Neural progenitor cell (in vitro differentiated cells): ENCODE measurements at regions not wholly inside any gene's neighbourhood (a gene's known extent, or its start where the extent isn't known, plus 50 kb on each side); places are given as distances from the start of the nearest gene placed in this dataset.
A peak's percentile ranks its signal among the peaks of the same experiment; 100 is the strongest.

Source experiments
- DNase-seq: peaks from one replicate; pipeline ENCODE4 v3.0.0-alpha.2; 2016; ENCODE audit warnings: low spot score
- H2AFZ ChIP-seq: fragments of 200-600 bp; sonication (generic); replicated peaks from 2 replicates; pipeline ENCODE4 v1.6.1; 2016; ENCODE audit warnings: antibody characterized with exemption
- H3F3A ChIP-seq: fragments of 200-600 bp; sonication (generic); 2 replicates; pipeline ENCODE4 v1.6.1; 2016; ENCODE audit warnings: antibody characterized with exemption, low read depth
- H3K27ac ChIP-seq: fragments of 200-600 bp; sonication (generic); 2 replicates; pipeline ENCODE4 v1.5.1; 2016; ENCODE audit warnings: mild to moderate bottlenecking
- H3K27me3 ChIP-seq: fragments of 200-600 bp; sonication (generic); 2 replicates; pipeline ENCODE4 v1.6.1; 2016; ENCODE audit warnings: mild to moderate bottlenecking, moderate library complexity
- H3K36me3 ChIP-seq: fragments of 200-600 bp; sonication (generic); 2 replicates; pipeline ENCODE4 v1.5.1; 2016
- H3K4me1 ChIP-seq: fragments of 200-600 bp; sonication (generic); 2 replicates; pipeline ENCODE4 v1.6.1; 2016; ENCODE audit warnings: mixed run types
- H3K4me2 ChIP-seq: fragments of 200-600 bp; sonication (generic); 2 replicates; pipeline ENCODE4 v1.6.1; 2016
- H3K4me3 ChIP-seq: fragments of 200-600 bp; sonication (generic); 2 replicates; pipeline ENCODE4 v1.5.1; 2016
- H3K79me2 ChIP-seq: fragments of 200-600 bp; sonication (generic); 2 replicates; pipeline ENCODE4 v1.6.1; 2016; ENCODE audit warnings: low read depth
- H3K9ac ChIP-seq: fragments of 200-600 bp; sonication (generic); 2 replicates; pipeline ENCODE4 v1.6.1; 2016
- H3K9me3 ChIP-seq: fragments of 200-600 bp; sonication (generic); 2 replicates; pipeline ENCODE4 v1.5.1; 2016; ENCODE audit warnings: low read depth
- H4K20me1 ChIP-seq: fragments of 200-600 bp; sonication (generic); 2 replicates; pipeline ENCODE4 v1.6.1; 2016; ENCODE audit warnings: low read depth
- H3K27ac Mint-ChIP-seq: 3 replicates; pipeline ENCODE4 v1.8.0; 2021; ENCODE audit warnings: mixed read lengths
- H3K27me3 Mint-ChIP-seq: 2 replicates; pipeline ENCODE4 v1.8.0; 2022; ENCODE audit warnings: low read depth, mild to moderate bottlenecking, inconsistent platforms, moderate library complexity, mixed read lengths; ENCODE audit not compliant: insufficient read depth
- H3K36me3 Mint-ChIP-seq: 3 replicates; pipeline ENCODE4 v1.8.0; 2021; ENCODE audit warnings: mixed read lengths
- H3K4me1 Mint-ChIP-seq: 3 replicates; pipeline ENCODE4 v1.8.0; 2021; ENCODE audit warnings: mixed read lengths
- H3K4me3 Mint-ChIP-seq: 3 replicates; pipeline ENCODE4 v1.8.0; 2021; ENCODE audit warnings: mild to moderate bottlenecking, moderate library complexity, mixed read lengths
- H3K9me3 Mint-ChIP-seq: 3 replicates; pipeline ENCODE4 v1.8.0; 2020; ENCODE audit warnings: mixed read lengths
- EZH2 ChIP-seq: fragments of 200-600 bp; sonication (generic); IDR thresholded peaks from 2 replicates; pipeline ENCODE4 v1.6.1; 2017; ENCODE audit warnings: antibody characterized with exemption, mild to moderate bottlenecking, moderate library complexity
- EZH2phosphoT487 ChIP-seq: fragments of 200-600 bp; sonication (generic); IDR thresholded peaks from 2 replicates; pipeline ENCODE4 v1.6.1; 2017; ENCODE audit warnings: antibody characterized with exemption
- TF ChIP-seq, protein P1 (sequence below): fragments of 200-600 bp; sonication (generic); IDR thresholded peaks from 2 replicates; pipeline ENCODE4 v1.5.1; 2017; ENCODE audit warnings: antibody characterized with exemption, mild to moderate bottlenecking

DNA sequence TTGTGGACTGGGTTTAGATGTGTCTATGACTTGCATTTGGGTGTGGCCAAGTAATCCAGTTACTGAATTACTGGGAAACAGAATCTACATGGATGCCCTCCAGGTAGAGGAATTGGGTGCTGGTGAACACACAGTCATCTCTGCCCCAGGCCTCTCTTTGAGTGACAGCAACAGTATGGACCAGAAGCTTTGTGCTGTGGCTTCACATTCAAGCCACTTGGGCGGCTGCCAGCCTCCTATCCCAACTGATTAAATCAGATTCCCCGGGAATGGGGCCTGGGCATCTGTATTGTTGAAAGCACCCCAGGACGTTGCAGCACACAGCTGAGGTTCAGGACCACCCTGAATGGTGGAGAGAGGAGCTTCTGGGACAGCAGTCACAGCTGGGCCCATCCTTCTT, 144.6 kb downstream of the DHX35 start:
- H3K79me2 ChIP-seq, result no peaks in the 10 kb centered on the region
- no peak overlapping the region for H2AFZ ChIP-seq
- no peak for DNase-seq
- Mint-ChIP-seq H3K4me3 (no peak overlapping the region), H3K4me1 (peaks cover 5% of the 10 kb centered on the region), H3K27me3 (peaks cover 13% of the 10 kb centered on the region), H3K36me3 (no peaks in the 10 kb centered on the region), H3K9me3 (peaks cover 9% of the 10 kb centered on the region), H3K27ac (no peak overlapping the region)
- no peak overlapping the region for H3K9ac ChIP-seq
- no peaks in the 10 kb centered on the region for H3K9me3 ChIP-seq
- no peak overlapping the region for H3K4me2 ChIP-seq
- H3K36me3 ChIP-seq, result no peaks in the 10 kb centered on the region
- no peaks in the 10 kb centered on the region for H4K20me1 ChIP-seq
- no peaks in the 10 kb centered on the region for H3K27me3 ChIP-seq
- peaks cover 13% of the 10 kb centered on the region for H3F3A ChIP-seq
- no peak overlapping the region for H3K4me3 ChIP-seq
- no peak for TF ChIP-seq EZH2
- TF ChIP-seq, protein P1, sequence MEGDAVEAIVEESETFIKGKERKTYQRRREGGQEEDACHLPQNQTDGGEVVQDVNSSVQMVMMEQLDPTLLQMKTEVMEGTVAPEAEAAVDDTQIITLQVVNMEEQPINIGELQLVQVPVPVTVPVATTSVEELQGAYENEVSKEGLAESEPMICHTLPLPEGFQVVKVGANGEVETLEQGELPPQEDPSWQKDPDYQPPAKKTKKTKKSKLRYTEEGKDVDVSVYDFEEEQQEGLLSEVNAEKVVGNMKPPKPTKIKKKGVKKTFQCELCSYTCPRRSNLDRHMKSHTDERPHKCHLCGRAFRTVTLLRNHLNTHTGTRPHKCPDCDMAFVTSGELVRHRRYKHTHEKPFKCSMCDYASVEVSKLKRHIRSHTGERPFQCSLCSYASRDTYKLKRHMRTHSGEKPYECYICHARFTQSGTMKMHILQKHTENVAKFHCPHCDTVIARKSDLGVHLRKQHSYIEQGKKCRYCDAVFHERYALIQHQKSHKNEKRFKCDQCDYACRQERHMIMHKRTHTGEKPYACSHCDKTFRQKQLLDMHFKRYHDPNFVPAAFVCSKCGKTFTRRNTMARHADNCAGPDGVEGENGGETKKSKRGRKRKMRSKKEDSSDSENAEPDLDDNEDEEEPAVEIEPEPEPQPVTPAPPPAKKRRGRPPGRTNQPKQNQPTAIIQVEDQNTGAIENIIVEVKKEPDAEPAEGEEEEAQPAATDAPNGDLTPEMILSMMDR, result no peak
- no peak for TF ChIP-seq EZH2phosphoT487
- peaks cover 28% of the 10 kb centered on the region for H3K4me1 ChIP-seq
- no peak overlapping the region for H3K27ac ChIP-seq

DNA sequence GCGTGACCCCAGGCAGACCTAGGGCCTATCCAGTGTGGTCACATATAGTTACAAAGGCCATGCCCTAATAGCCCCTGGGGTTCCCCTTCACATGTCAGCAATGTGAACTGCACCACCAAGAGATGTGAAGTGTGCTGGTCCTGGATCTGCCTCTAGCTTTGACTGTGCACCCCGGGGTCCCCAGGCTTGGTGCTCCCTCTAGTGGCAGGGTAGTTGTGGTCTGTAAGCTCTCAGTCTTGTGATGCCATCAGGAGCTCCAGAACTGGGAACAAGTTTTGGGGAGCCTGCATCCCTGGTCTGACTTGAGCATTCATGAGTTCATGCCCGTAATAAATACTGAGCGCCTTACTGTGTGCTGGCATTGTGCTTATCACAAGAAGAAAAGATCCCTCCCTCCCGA, 143.4 kb downstream of the DHX35 start:
- TF ChIP-seq EZH2phosphoT487 (no peak), EZH2 (no peak)
- TF ChIP-seq, protein P1, result peak; percentile 13
- Histone ChIP-seq H3K27ac (no peak overlapping the region), H3K9ac (no peak overlapping the region), H4K20me1 (no peaks in the 10 kb centered on the region), H3K27me3 (no peaks in the 10 kb centered on the region), H3K9me3 (no peaks in the 10 kb centered on the region), H3K36me3 (no peaks in the 10 kb centered on the region), H3K4me1 (peaks cover 19% of the 10 kb centered on the region), H2AFZ (no peak overlapping the region), H3F3A (peaks cover 3% of the 10 kb centered on the region), H3K4me3 (no peak overlapping the region), H3K4me2 (no peak overlapping the region), H3K79me2 (no peaks in the 10 kb centered on the region)
- no peak overlapping the region for H3K4me3 Mint-ChIP-seq
- H3K27me3 Mint-ChIP-seq, result peaks cover 6% of the 10 kb centered on the region
- no peaks in the 10 kb centered on the region for H3K36me3 Mint-ChIP-seq
- no peak for DNase-seq
- H3K4me1 Mint-ChIP-seq, result peaks cover under 1% of the 10 kb centered on the region
- H3K9me3 Mint-ChIP-seq, result peaks cover 9% of the 10 kb centered on the region
- H3K27ac Mint-ChIP-seq, result no peak overlapping the region

DNA sequence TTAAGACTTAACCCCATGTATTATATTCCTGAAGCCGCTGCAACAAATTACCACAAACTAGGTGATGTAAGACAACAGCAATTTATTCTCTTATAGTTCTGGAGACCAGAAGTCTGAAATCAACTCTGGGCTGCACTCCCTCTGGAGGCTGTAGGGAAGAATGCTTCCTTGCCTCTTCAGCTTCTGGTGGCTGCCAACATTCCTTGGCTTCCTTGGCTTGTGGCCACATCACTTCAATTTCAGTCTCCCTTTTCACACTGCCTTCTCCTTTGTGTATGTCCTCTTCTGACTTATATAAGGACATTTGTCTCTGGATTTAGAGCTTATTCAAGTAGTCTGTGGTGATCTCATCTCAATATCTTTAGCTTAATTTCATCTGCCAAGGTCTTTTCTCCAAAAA, 141.6 kb downstream of the DHX35 start:
- no peaks in the 10 kb centered on the region for H3K9me3 ChIP-seq
- no peak overlapping the region for H2AFZ ChIP-seq
- no peaks in the 10 kb centered on the region for H3K79me2 ChIP-seq
- H3K9ac ChIP-seq, result no peak overlapping the region
- DNase-seq, result no peak
- H3K4me2 ChIP-seq, result no peak overlapping the region
- H3K27ac Mint-ChIP-seq, result no peak overlapping the region
- no peak for TF ChIP-seq EZH2
- TF ChIP-seq, protein P1, result no peak
- TF ChIP-seq EZH2phosphoT487, result no peak
- H3K36me3 Mint-ChIP-seq, result no peaks in the 10 kb centered on the region
- H3K36me3 ChIP-seq, result no peaks in the 10 kb centered on the region
- H3K27ac ChIP-seq, result no peak overlapping the region
- H3K4me1 Mint-ChIP-seq, result no peaks in the 10 kb centered on the region
- H4K20me1 ChIP-seq, result no peaks in the 10 kb centered on the region
- no peak overlapping the region for H3K4me3 ChIP-seq
- H3K9me3 Mint-ChIP-seq, result peaks cover 9% of the 10 kb centered on the region
- H3K4me1 ChIP-seq, result peaks cover 3% of the 10 kb centered on the region
- H3F3A ChIP-seq, result no peaks in the 10 kb centered on the region
- no peaks in the 10 kb centered on the region for H3K27me3 ChIP-seq
- H3K4me3 Mint-ChIP-seq, result no peak overlapping the region
- H3K27me3 Mint-ChIP-seq, result peaks cover 6% of the 10 kb centered on the region

DNA sequence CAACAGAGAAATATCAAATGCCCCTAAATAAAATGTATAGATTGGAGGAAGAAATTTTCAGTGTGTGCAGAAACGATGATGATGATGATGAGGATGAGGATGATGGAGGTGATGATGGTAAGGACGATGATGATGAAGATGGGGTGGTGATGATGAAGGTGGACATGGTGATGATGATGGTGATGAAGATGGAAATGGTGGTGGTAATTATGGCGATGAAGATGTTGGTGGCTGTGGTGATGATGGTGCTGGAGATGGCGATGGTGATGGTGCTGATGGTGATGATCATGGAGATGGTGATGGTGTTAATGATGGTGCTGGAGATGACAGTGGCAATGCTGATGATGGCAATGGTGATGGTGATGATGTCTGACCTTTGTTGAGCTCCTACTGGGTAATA, 141.2 kb downstream of the DHX35 start:
- no peaks in the 10 kb centered on the region for H3K79me2 ChIP-seq
- H4K20me1 ChIP-seq, result no peaks in the 10 kb centered on the region
- Mint-ChIP-seq H3K27me3 (peaks cover 6% of the 10 kb centered on the region), H3K4me1 (peaks cover 1% of the 10 kb centered on the region), H3K36me3 (no peaks in the 10 kb centered on the region), H3K9me3 (peaks cover 9% of the 10 kb centered on the region), H3K4me3 (no peak overlapping the region), H3K27ac (no peak overlapping the region)
- H3K27me3 ChIP-seq, result no peaks in the 10 kb centered on the region
- H3K9ac ChIP-seq, result no peak overlapping the region
- no peaks in the 10 kb centered on the region for H3F3A ChIP-seq
- no peaks in the 10 kb centered on the region for H3K4me1 ChIP-seq
- H2AFZ ChIP-seq, result no peak overlapping the region
- no peak overlapping the region for H3K4me2 ChIP-seq
- no peak for DNase-seq
- no peak overlapping the region for H3K27ac ChIP-seq
- H3K4me3 ChIP-seq, result no peak overlapping the region
- no peaks in the 10 kb centered on the region for H3K9me3 ChIP-seq
- H3K36me3 ChIP-seq, result no peaks in the 10 kb centered on the region
- TF ChIP-seq EZH2phosphoT487, result no peak
